ENCODE measurements at regions not wholly inside any gene's neighbourhood (a gene's known extent, or its start where the extent isn't known, plus 50 kb on each side); places are given as distances from the start of the nearest gene placed in this dataset.
"Not testable (repeated sequence)": the region's sequence is repeated elsewhere in the genome, so short reads cannot be mapped to it uniquely, and the experiment has no call there.

GRCh38 chr1:119250299-119250698, 109.8 kb upstream of the WARS2 start:
- DNase-seq (ENCODE audit: low read depth in 2 of 3, low spot score in 2 of 3), result no peak

- DNase-seq (ENCODE audit: low read depth in 2 of 3, low spot score in 2 of 3), result no peak
These were observed 111.3 kb upstream of the WARS2 start for GRCh38 chr1:119251751-119252150.

- DNase-seq (ENCODE audit: low read depth in 2 of 3, low spot score in 2 of 3), result no peak
These were observed 112.9 kb upstream of the WARS2 start for GRCh38 chr1:119253366-119253765.

- no peak for DNase-seq (ENCODE audit: low read depth in 2 of 3, low spot score in 2 of 3)
These were observed 113.7 kb upstream of the WARS2 start for GRCh38 chr1:119254067-119254720.

- DNase-seq (ENCODE audit: low read depth in 2 of 3, low spot score in 2 of 3), result not testable (repeated sequence)
These were observed 112.5 kb upstream of the HAO2 start for GRCh38 chr1:119256089-119256488.

GRCh38 chr1:119260506-119260905, 108.1 kb upstream of the HAO2 start:
- DNase-seq (ENCODE audit: low read depth in 2 of 3, low spot score in 2 of 3), result peak in 1 of 3 donors; percentile 1

- no peak for DNase-seq (ENCODE audit: low read depth in 2 of 3, low spot score in 2 of 3)
These were observed 102.2 kb upstream of the HAO2 start for GRCh38 chr1:119266386-119266785.

GRCh38 chr1:119266858-119267257, 101.7 kb upstream of the HAO2 start:
- no peak for DNase-seq (ENCODE audit: low read depth in 2 of 3, low spot score in 2 of 3)

- DNase-seq (ENCODE audit: low read depth in 2 of 3, low spot score in 2 of 3), result not testable (repeated sequence)
These were observed 101.3 kb upstream of the HAO2 start for GRCh38 chr1:119267288-119267687.

GRCh38 chr1:119268879-119269278, 99.7 kb upstream of the HAO2 start:
- DNase-seq (ENCODE audit: low read depth in 2 of 3, low spot score in 2 of 3), result no peak

GRCh38 chr1:119275145-119276134, 93.1 kb upstream of the HAO2 start:
- peak; percentile 9 to 69 (median 41) for DNase-seq (ENCODE audit: low read depth in 2 of 3, low spot score in 2 of 3)

GRCh38 chr1:119276558-119276957, 92.0 kb upstream of the HAO2 start:
- DNase-seq (ENCODE audit: low read depth in 2 of 3, low spot score in 2 of 3), result no peak

- DNase-seq (ENCODE audit: low read depth in 2 of 3, low spot score in 2 of 3), result no peak
These were observed 88.9 kb upstream of the HAO2 start for GRCh38 chr1:119279456-119280381.

GRCh38 chr1:119285482-119285881, 83.1 kb upstream of the HAO2 start:
- no peak for DNase-seq (ENCODE audit: low read depth in 2 of 3, low spot score in 2 of 3)

- peak in 2 of 3 donors; percentile 33 to 66 for DNase-seq (ENCODE audit: low read depth in 2 of 3, low spot score in 2 of 3)
These were observed 81.9 kb upstream of the HAO2 start for GRCh38 chr1:119286587-119287181.

GRCh38 chr1:119288751-119289150, 79.8 kb upstream of the HAO2 start:
- no peak for DNase-seq (ENCODE audit: low read depth in 2 of 3, low spot score in 2 of 3)

- DNase-seq (ENCODE audit: low read depth in 2 of 3, low spot score in 2 of 3), result no peak
These were observed 78.3 kb upstream of the HAO2 start for GRCh38 chr1:119290297-119290696.

GRCh38 chr1:119291611-119292206, 76.9 kb upstream of the HAO2 start:
- DNase-seq (ENCODE audit: low read depth in 2 of 3, low spot score in 2 of 3), result no peak

GRCh38 chr1:119293797-119294196, 74.8 kb upstream of the HAO2 start:
- DNase-seq (ENCODE audit: low read depth in 2 of 3, low spot score in 2 of 3), result no peak

GRCh38 chr1:119294199-119294598, 74.4 kb upstream of the HAO2 start:
- no peak for DNase-seq (ENCODE audit: low read depth in 2 of 3, low spot score in 2 of 3)

All from hematopoietic multipotent progenitor cell (in vitro differentiated cells).